NB4 (cell line): ENCODE measurements at regions not wholly inside any gene's neighbourhood (a gene's known extent, or its start where the extent isn't known, plus 50 kb on each side); places are given as distances from the start of the nearest gene placed in this dataset.

ENCODE experiments used
- MYC ChIP-seq: IDR thresholded peaks from 2 replicates; pipeline ENCODE4 v1.6.1; 2011; ENCODE audit warnings: low read depth, low read length
- POLR2A ChIP-seq: IDR thresholded peaks from 2 replicates; pipeline ENCODE4 v1.6.1; 2011; ENCODE audit warnings: mild to moderate bottlenecking; ENCODE audit not compliant: insufficient read length; ENCODE audit errors: extremely low read depth
- TF ChIP-seq, protein P1 (sequence below): IDR thresholded peaks from one replicate; pipeline ENCODE4 v1.5.1; 2012; ENCODE audit warnings: low read depth, low read length
- TF ChIP-seq, protein P2 (sequence below): IDR thresholded peaks from 2 replicates; pipeline ENCODE4 v1.6.1; 2011; ENCODE audit warnings: low read depth, low read length

DNA sequence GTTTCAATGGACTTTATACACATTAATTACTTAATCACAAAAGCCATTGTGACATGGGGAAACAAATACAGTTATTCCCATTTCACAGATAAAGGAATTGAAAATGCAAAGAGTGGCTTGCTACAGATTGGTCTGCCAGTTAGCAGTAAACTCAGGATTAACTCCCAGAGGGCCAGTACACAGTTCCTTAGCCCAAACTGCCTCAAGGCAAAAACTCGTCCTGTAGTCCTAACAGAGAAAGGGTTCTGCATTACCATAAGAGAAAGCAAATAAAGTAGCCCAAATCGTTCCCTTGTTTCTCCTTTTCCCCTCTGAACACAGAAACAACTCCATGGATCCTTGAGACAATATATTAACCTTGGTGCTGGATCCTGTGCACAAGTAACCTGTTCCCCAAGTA, 274.4 kb downstream of the LRIG3 start:
- TF ChIP-seq POLR2A (no peak), MYC (no peak)
- TF ChIP-seq, protein P1, sequence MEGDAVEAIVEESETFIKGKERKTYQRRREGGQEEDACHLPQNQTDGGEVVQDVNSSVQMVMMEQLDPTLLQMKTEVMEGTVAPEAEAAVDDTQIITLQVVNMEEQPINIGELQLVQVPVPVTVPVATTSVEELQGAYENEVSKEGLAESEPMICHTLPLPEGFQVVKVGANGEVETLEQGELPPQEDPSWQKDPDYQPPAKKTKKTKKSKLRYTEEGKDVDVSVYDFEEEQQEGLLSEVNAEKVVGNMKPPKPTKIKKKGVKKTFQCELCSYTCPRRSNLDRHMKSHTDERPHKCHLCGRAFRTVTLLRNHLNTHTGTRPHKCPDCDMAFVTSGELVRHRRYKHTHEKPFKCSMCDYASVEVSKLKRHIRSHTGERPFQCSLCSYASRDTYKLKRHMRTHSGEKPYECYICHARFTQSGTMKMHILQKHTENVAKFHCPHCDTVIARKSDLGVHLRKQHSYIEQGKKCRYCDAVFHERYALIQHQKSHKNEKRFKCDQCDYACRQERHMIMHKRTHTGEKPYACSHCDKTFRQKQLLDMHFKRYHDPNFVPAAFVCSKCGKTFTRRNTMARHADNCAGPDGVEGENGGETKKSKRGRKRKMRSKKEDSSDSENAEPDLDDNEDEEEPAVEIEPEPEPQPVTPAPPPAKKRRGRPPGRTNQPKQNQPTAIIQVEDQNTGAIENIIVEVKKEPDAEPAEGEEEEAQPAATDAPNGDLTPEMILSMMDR = no peak
- TF ChIP-seq, protein P2, sequence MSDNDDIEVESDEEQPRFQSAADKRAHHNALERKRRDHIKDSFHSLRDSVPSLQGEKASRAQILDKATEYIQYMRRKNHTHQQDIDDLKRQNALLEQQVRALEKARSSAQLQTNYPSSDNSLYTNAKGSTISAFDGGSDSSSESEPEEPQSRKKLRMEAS = no peak
